Endothelial cell of umbilical vein (primary cell): ENCODE measurements at regions not wholly inside any gene's neighbourhood (a gene's known extent, or its start where the extent isn't known, plus 50 kb on each side); places are given as distances from the start of the nearest gene placed in this dataset.

ENCODE experiments used
- BruUV-seq: library from RNA; stranded (reverse); fragments of 400-500 nt; replicated peaks from 2 replicates; lab custom pipeline; 2021; lab: Mats Ljungman, UMichigan
- CTCF ChIA-PET: fragments of 300-600, 350-600 bp; sonication (Branson Sonifier 250); formaldehyde crosslinking; loops from one replicate; lab custom pipeline; 2021; ENCODE audit warnings: antibody characterized with exemption, inconsistent platforms; lab: Charles Lee
- POLR2A ChIA-PET: fragments of 300-600, 350-600 bp; sonication (Branson Sonifier 250); formaldehyde crosslinking; loops from one replicate; lab custom pipeline; 2021; ENCODE audit warnings: antibody characterized with exemption, inconsistent platforms; lab: Charles Lee
- DNase-seq: peaks from one replicate; pipeline ENCODE4 v3.0.0-alpha.2; 2011; ENCODE audit warnings: low read depth, low spot score
- FAIRE-seq: peaks from 2 replicates; lab custom pipeline; 2011; peaks lifted over from hg19 to GRCh38; lab: Jason Lieb, UNC
- H2AFZ ChIP-seq: 2 replicates; pipeline ENCODE4 v1.6.0; 2012; ENCODE audit warnings: low read depth, low read length, control low read depth, inconsistent platforms
- H3K27ac ChIP-seq: 2 replicates; pipeline ENCODE4 v1.5.1; 2011; ENCODE audit warnings: low read depth, mild to moderate bottlenecking, control low read depth, low read length, moderate library complexity; ENCODE audit not compliant: insufficient read depth
- H3K27me3 ChIP-seq, 2 experiments: 2 replicates each; pipeline versions ENCODE4 v1.6.0 to v1.6.1; 2011; ENCODE audit warnings: low read length in 2 of 2, mixed read lengths in 1 of 2; ENCODE audit not compliant: control insufficient read depth in 2 of 2, insufficient read depth in 2 of 2
- H3K36me3 ChIP-seq, 2 experiments: 2 replicates in 1 of 2; 3 replicates in 1 of 2; pipeline ENCODE4 v1.5.1; 2011; ENCODE audit warnings: low read length in 2 of 2, mild to moderate bottlenecking in 1 of 2, moderate library complexity in 1 of 2; ENCODE audit not compliant: control insufficient read depth in 2 of 2, insufficient read depth in 2 of 2; ENCODE audit errors: extremely low read depth in 1 of 2
- H3K4me1 ChIP-seq: 3 replicates; pipeline ENCODE4 v1.5.1; 2011; ENCODE audit warnings: mild to moderate bottlenecking, low read length; ENCODE audit not compliant: control insufficient read depth, insufficient read depth; ENCODE audit errors: extremely low read depth
- H3K4me2 ChIP-seq: 2 replicates; pipeline ENCODE4 v1.6.1; 2011; ENCODE audit warnings: low read length, control low read depth, mixed read lengths; ENCODE audit not compliant: insufficient read depth
- H3K4me3 ChIP-seq, 3 experiments: fragments of 200-600 bp in 1 of 3; sonication (generic), shearing (Covaris generic) in 1 of 3; replicated peaks in 1 of 3; 2 replicates each; pipeline ENCODE4 v1.5.1; 2011 to 2016; ENCODE audit warnings: control low read depth in 3 of 3, low read length in 3 of 3, mild to moderate bottlenecking in 2 of 3, inconsistent platforms in 1 of 3, low read depth in 1 of 3, moderate library complexity in 1 of 3; ENCODE audit not compliant: insufficient read depth in 1 of 3
- H3K79me2 ChIP-seq: 2 replicates; pipeline ENCODE4 v1.6.0; 2012; ENCODE audit warnings: low read length, inconsistent platforms; ENCODE audit not compliant: control insufficient read depth, insufficient read depth
- H3K9ac ChIP-seq: replicated peaks from 2 replicates; pipeline ENCODE3; 2011; ENCODE audit warnings: low read length, control low read depth; ENCODE audit not compliant: insufficient read depth; ENCODE audit errors: extremely low read depth
- H3K9me1 ChIP-seq: replicated peaks from 3 replicates; pipeline ENCODE4 v1.6.0; 2011; ENCODE audit warnings: mild to moderate bottlenecking, low read length; ENCODE audit not compliant: control insufficient read depth, insufficient read depth; ENCODE audit errors: extremely low read depth
- H3K9me3 ChIP-seq: replicated peaks from 2 replicates; pipeline ENCODE4 v1.5.1; 2012; ENCODE audit warnings: low read length, inconsistent platforms; ENCODE audit not compliant: control insufficient read depth, insufficient read depth
- H4K20me1 ChIP-seq: replicated peaks from 2 replicates; pipeline ENCODE3; 2011; ENCODE audit warnings: mild to moderate bottlenecking, low read length; ENCODE audit not compliant: control insufficient read depth, insufficient read depth; ENCODE audit errors: extremely low read depth
- CTCF ChIP-seq, 2 donors: IDR thresholded peaks; 1 replicate in 1 of 2; 2 replicates in 1 of 2; pipeline ENCODE4 v1.5.1; 2011; ENCODE audit warnings: low read length in 2 of 2, mild to moderate bottlenecking in 2 of 2, moderate library complexity in 2 of 2, control low read depth in 1 of 2, inconsistent platforms in 1 of 2, low read depth in 1 of 2; ENCODE audit not compliant: insufficient read depth in 1 of 2; ENCODE audit errors: extremely low read depth in 1 of 2
- EZH2 ChIP-seq: IDR thresholded peaks from 2 replicates; pipeline ENCODE4 v1.6.1; 2012; ENCODE audit warnings: borderline replicate concordance, low read depth, mild to moderate bottlenecking, moderate library complexity, low read length, inconsistent platforms; ENCODE audit not compliant: severe bottlenecking
- GATA2 ChIP-seq: IDR thresholded peaks from 2 replicates; pipeline ENCODE4 v1.7.0; 2011; ENCODE audit warnings: low read depth, mild to moderate bottlenecking, moderate library complexity, mixed read lengths, low read length; ENCODE audit not compliant: insufficient read length, insufficient read depth
- MYC ChIP-seq: IDR thresholded peaks from one replicate; pipeline ENCODE4 v1.6.1; 2011; ENCODE audit warnings: mild to moderate bottlenecking, low read depth, low read length
- POLR2AphosphoS5 ChIP-seq: IDR thresholded peaks from 2 replicates; pipeline ENCODE4 v1.6.1; 2012; ENCODE audit warnings: low read depth, mild to moderate bottlenecking, control low read depth, low read length, moderate library complexity; ENCODE audit not compliant: insufficient read depth
- dilution Hi-C: fragments of 300-500 bp; cut with MboI; formaldehyde crosslinking; loops from one replicate; pipeline ENCODE4 v1.15.0; 2019; ENCODE audit warnings: low sequenced_read_pairs; ENCODE audit not compliant: extremely low pct_ligation_motif_present
- intact Hi-C: fragments of 100-400 bp; cut with micrococcal nuclease; formaldehyde crosslinking; loops from one replicate; pipeline ENCODE4 v1.10.0; 2022

DNA sequence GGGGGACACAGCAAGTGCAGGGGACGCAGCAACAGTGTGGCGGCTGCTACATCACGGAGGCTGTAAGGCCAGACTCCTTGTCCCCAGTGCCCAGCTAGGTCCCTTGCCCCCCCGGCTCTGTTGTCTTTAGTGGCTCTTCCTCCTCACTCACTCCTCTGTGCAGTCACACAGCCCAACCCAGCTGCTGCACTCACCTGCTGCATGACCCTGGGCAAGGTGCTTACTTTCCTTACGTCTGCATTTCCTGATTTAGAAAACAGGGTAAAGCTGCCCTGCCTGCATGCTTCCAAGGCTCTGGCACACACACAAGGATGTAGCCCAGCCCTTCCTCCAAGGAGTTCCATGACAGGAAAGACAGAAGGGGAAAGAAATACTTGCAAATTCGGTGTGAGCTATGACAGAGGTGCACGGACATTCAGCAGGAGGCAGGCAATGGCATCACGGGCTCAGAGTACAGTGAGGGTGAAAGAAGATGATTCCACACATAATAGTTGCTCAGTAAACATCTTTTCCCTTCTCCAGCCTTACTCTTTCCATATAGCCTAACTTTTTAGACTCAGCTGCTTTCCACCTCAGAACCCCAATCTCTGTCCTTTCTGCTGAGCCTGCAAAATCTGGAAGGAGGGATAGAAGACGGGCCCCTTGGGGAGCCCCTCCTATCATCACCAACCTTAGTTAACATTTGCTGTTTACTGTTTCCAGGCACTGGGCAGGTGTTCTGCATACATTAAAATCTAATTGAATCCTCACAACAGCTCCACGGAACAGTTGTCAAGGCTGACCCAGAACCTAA, 150.9 kb downstream of the MRM1 start:
- no peak overlapping the region for H3K4me2 ChIP-seq
- H4K20me1 ChIP-seq: no peaks in the 10 kb centered on the region
- no TSS peak for BruUV-seq
- no peaks in the 10 kb centered on the region for H3K9me1 ChIP-seq
- FAIRE-seq (no peak), DNase-seq (no peak)
- no peaks in the 10 kb centered on the region for H3K4me1 ChIP-seq
- H2AFZ ChIP-seq: no peak overlapping the region
- H3K27me3 ChIP-seq: no peaks in the 10 kb centered on the region
- POLR2A ChIA-PET: no interaction called here
- intact Hi-C loops (no loop called here), dilution Hi-C loops (no loop called here)
- no peaks in the 10 kb centered on the region for H3K9me3 ChIP-seq
- H3K9ac ChIP-seq: no peak overlapping the region
- no peaks in the 10 kb centered on the region for H3K79me2 ChIP-seq
- H3K4me3 ChIP-seq: no peak overlapping the region
- no peak overlapping the region for H3K27ac ChIP-seq
- CTCF ChIA-PET: interaction anchor here (1.4 kb wide), 1 partner anchor 296 kb away, joined by 4 read pairs; no protein-coding TSS in a partner anchor
- H3K36me3 ChIP-seq: no peaks in the 10 kb centered on the region
- TF ChIP-seq POLR2AphosphoS5 (no peak), MYC (no peak)

GRCh38 chr17:36755586-36755985, 154.2 kb downstream of the MRM1 start:
- dilution Hi-C loops (no loop called here), intact Hi-C loops (loop anchor here (1.0 kb wide), 1 partner anchor 126 kb away; no protein-coding TSS in a partner anchor)
- Histone ChIP-seq H3K79me2 (no peaks in the 10 kb centered on the region), H3K4me2 (no peak overlapping the region), H3K9me3 (no peaks in the 10 kb centered on the region), H3K36me3 (no peaks in the 10 kb centered on the region), H3K9me1 (no peaks in the 10 kb centered on the region), H3K4me3 (no peak overlapping the region), H2AFZ (no peak overlapping the region), H3K9ac (no peak overlapping the region), H4K20me1 (no peaks in the 10 kb centered on the region), H3K27me3 (peaks cover 0 to 4% of the 10 kb centered on the region in 2 experiments), H3K27ac (no peak overlapping the region), H3K4me1 (no peaks in the 10 kb centered on the region)
- BruUV-seq: no TSS peak
- POLR2A ChIA-PET: no interaction called here
- FAIRE-seq (no peak), DNase-seq (peak; percentile 5)
- TF ChIP-seq GATA2 (no peak), EZH2 (no peak), CTCF (IDR thresholded peaks at IDR 0.05; ENCODE audit: extremely low read depth in 1 of 2, insufficient read depth in 1 of 2, low read depth in 1 of 2, low read length in 2 of 2) (peak; percentile 19 to 48)
- CTCF ChIA-PET: interaction anchor here (0.7 to 2.2 kb wide), 10 partner anchors 8 to 292 kb away, joined by 3 to 15 read pairs (median 4); no protein-coding TSS in a partner anchor
